ENCODE measurements at regions not wholly inside any gene's neighbourhood (a gene's known extent, or its start where the extent isn't known, plus 50 kb on each side); places are given as distances from the start of the nearest gene placed in this dataset.
A peak's percentile ranks its signal among the peaks of the same experiment; 100 is the strongest.

- Mint-ChIP-seq H3K27me3 (ENCODE audit: low read depth in 3 of 3) (peaks cover 0 to 3% (median 0%) of the 10 kb centered on the region in 3 donors), H3K4me1 (peaks cover 4% of the 10 kb centered on the region), H3K4me3 (peak overlapping the region in 1 of 2 donors; percentile 21), H3K9me3 (peaks cover 0 to 10% (median 1%) of the 10 kb centered on the region in 7 donors), H3K27ac (no peak overlapping the region), H3K36me3 (no peaks in the 10 kb centered on the region)
- Histone ChIP-seq H3K36me3 (replicated peaks in 1 of 2; ENCODE audit: control insufficient read depth in 1 of 2, insufficient read depth in 2 of 2, low read length in 2 of 2) (no peaks in the 10 kb centered on the region), H3K4me3 (replicated peaks in 1 of 3; ENCODE audit: low read depth in 2 of 3, low read length in 3 of 3) (no peak overlapping the region), H3K4me1 (ENCODE audit: control insufficient read depth in 1 of 2, insufficient read depth in 2 of 2, low read length in 2 of 2) (no peaks in the 10 kb centered on the region), H3K27me3 (ENCODE audit: control insufficient read depth in 2 of 2, insufficient read depth in 2 of 2, low read length in 2 of 2) (no peaks in the 10 kb centered on the region), H3K9me3 (replicated peaks in 1 of 2; ENCODE audit: control insufficient read depth in 1 of 2, insufficient read depth in 1 of 2, low read length in 2 of 2) (no peaks in the 10 kb centered on the region), H2AFZ (ENCODE audit: insufficient read depth, low read depth, low read length, poor library complexity, severe bottlenecking) (no peak overlapping the region), H3K27ac (ENCODE audit: low read depth in 1 of 2, low read length in 2 of 2) (no peak overlapping the region), H4K20me1 (ENCODE audit: insufficient read depth, low read length) (no peaks in the 10 kb centered on the region), H3K4me2 (replicated peaks; ENCODE audit: extremely low read depth, low read length, poor library complexity, severe bottlenecking) (no peak overlapping the region), H3K79me2 (ENCODE audit: insufficient read depth, low read length) (no peaks in the 10 kb centered on the region), H3K9ac (ENCODE audit: insufficient read depth, low read length, poor library complexity, severe bottlenecking) (no peak overlapping the region)
- no peak for DNase-seq
- intact Hi-C loops (cut with micrococcal nuclease), result no loop called here
- no peak for TF ChIP-seq CTCF (IDR thresholded peaks at IDR 0.05)
- WGBS (ENCODE audit: insufficient coverage), result 33% methylated on average over 2 of the region's 7 CpGs
Measured at GRCh38 chrX:80334583-80334982, 85.7 kb upstream of the TENT5D start.

- no peak for TF ChIP-seq CTCF (IDR thresholded peaks at IDR 0.05)
- Histone ChIP-seq H3K9ac (ENCODE audit: insufficient read depth, low read length, poor library complexity, severe bottlenecking) (no peak overlapping the region), H4K20me1 (ENCODE audit: insufficient read depth, low read length) (no peaks in the 10 kb centered on the region), H3K27ac (ENCODE audit: low read depth in 1 of 2, low read length in 2 of 2) (no peak overlapping the region), H3K27me3 (ENCODE audit: control insufficient read depth in 2 of 2, insufficient read depth in 2 of 2, low read length in 2 of 2) (no peaks in the 10 kb centered on the region), H3K4me1 (ENCODE audit: control insufficient read depth in 1 of 2, insufficient read depth in 2 of 2, low read length in 2 of 2) (no peaks in the 10 kb centered on the region), H3K4me2 (replicated peaks; ENCODE audit: extremely low read depth, low read length, poor library complexity, severe bottlenecking) (peak overlapping the region; percentile 45), H2AFZ (ENCODE audit: insufficient read depth, low read depth, low read length, poor library complexity, severe bottlenecking) (no peak overlapping the region), H3K4me3 (replicated peaks in 1 of 3; ENCODE audit: low read depth in 2 of 3, low read length in 3 of 3) (peak overlapping the region in 2 of 3 experiments; percentile 7 to 26), H3K79me2 (ENCODE audit: insufficient read depth, low read length) (no peaks in the 10 kb centered on the region), H3K36me3 (replicated peaks in 1 of 2; ENCODE audit: control insufficient read depth in 1 of 2, insufficient read depth in 2 of 2, low read length in 2 of 2) (no peaks in the 10 kb centered on the region), H3K9me3 (replicated peaks in 1 of 2; ENCODE audit: control insufficient read depth in 1 of 2, insufficient read depth in 1 of 2, low read length in 2 of 2) (no peaks in the 10 kb centered on the region)
- intact Hi-C loops (cut with micrococcal nuclease), result no loop called here
- peak overlapping the region in 1 of 2 donors; percentile 21 for H3K4me3 Mint-ChIP-seq
- no peaks in the 10 kb centered on the region for H3K36me3 Mint-ChIP-seq
- DNase-seq, result peak in 1 of 3 donors; percentile 4
- no peak overlapping the region for H3K27ac Mint-ChIP-seq
- 21% methylated on average over 17 of the region's 38 CpGs for WGBS (ENCODE audit: insufficient coverage)
- H3K27me3 Mint-ChIP-seq (ENCODE audit: low read depth in 3 of 3), result peaks cover 0 to 3% (median 0%) of the 10 kb centered on the region in 3 donors
- H3K4me1 Mint-ChIP-seq, result peaks cover 4% of the 10 kb centered on the region
- H3K9me3 Mint-ChIP-seq, result peaks cover 0 to 10% (median 1%) of the 10 kb centered on the region in 7 donors
Measured at GRCh38 chrX:80335062-80335830, 85.0 kb upstream of the TENT5D start.
